Tibial artery (tissue), 4 donors: ENCODE measurements at regions not wholly inside any gene's neighbourhood (a gene's known extent, or its start where the extent isn't known, plus 50 kb on each side); places are given as distances from the start of the nearest gene placed in this dataset.

Source experiments
- DNase-seq, 2 donors: peaks; one replicate each; pipeline ENCODE4 v3.0.0-alpha.2; 2019
- H3K27ac ChIP-seq, 2 donors: fragments of 200-600 bp; sonication (generic) in 1 of 2; 1 replicate in 1 of 2; 2 replicates in 1 of 2; pipeline ENCODE4 v1.5.1; 2018 to 2019; ENCODE audit warnings: mild to moderate bottlenecking in 1 of 2
- H3K27me3 ChIP-seq, 2 donors: fragments of 200-600 bp; sonication (generic) in 1 of 2; one replicate each; pipeline versions ENCODE4 v1.5.1 to v1.6.0; 2016 to 2019
- H3K36me3 ChIP-seq, 3 donors: fragments of 200-600 bp; sonication (generic) in 2 of 3; one replicate each; pipeline ENCODE4 v1.5.1; 2016 to 2019; ENCODE audit warnings: mild to moderate bottlenecking in 2 of 3
- H3K4me1 ChIP-seq, 4 donors: fragments of 200-600 bp; sonication (generic) in 2 of 4; 1 replicate in 3 of 4; 2 replicates in 1 of 4; pipeline ENCODE4 v1.5.1; 2016 to 2019
- H3K4me3 ChIP-seq, 2 donors: fragments of 200-600 bp; sonication (generic) in 1 of 2; 1 replicate in 1 of 2; 2 replicates in 1 of 2; pipeline ENCODE4 v1.5.1; 2018 to 2019; ENCODE audit warnings: mild to moderate bottlenecking in 2 of 2
- H3K9me3 ChIP-seq, 3 donors: fragments of 200-600 bp; sonication (generic) in 1 of 3; one replicate each; pipeline ENCODE4 v1.5.1; 2016 to 2019
- intact Hi-C: fragments of 100-400 bp; cut with DNase I; formaldehyde crosslinking; loops from one replicate; pipeline ENCODE4 v1.15.0; 2023; ENCODE audit warnings: low total_unique reads
- TF ChIP-seq, protein P1 (sequence below), 2 experiments: fragments of 200-600 bp in 1 of 2; fragments of 450-650 bp in 1 of 2; IDR thresholded peaks; one replicate each; pipeline ENCODE4 v1.5.1; 2017 to 2019; ENCODE audit warnings: antibody characterized with exemption in 2 of 2, mild to moderate bottlenecking in 1 of 2, moderate library complexity in 1 of 2

DNA sequence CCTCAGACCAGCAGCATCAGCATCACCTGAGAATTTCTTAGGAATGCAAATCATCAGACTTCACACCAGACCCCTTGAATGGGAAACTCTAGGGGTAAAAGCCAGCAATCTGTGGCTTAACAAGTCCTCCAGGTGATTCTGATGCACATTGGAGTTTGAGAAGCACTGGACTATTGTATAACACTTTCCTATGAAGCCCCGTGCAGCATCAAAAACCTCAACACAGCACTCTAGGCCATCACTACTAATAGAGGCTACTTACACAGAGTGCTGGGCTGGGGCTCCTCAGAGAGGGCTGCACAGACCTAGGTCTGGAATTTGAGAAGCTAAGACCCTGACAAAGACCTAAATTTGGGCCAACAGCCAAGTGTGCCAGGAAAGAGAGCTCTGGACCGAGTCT is 95.7 kb upstream of the ARAP3 start:
- H3K27me3 ChIP-seq = no peaks in the 10 kb centered on the region
- intact Hi-C loops = no loop called here

DNA sequence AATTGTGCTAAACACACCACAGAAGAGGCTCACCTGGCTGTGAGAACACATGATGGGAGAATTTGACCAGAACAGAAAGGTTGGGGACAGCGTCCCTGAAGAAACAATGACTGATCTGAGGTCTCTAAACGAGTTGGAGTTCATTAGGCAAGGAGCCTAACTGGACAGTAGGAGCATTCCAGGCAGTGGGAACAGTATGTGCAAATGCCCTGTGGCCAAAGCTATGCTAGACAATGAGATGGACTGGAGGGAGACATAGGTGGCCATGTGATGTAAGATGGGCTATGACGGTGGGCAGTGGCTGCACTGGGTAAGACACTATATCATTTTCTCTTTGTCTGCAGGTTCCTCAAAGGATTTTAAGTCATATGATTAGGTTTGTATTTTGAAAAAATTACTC is 95.1 kb upstream of the ARAP3 start:
- Histone ChIP-seq H3K9me3 (no peaks in the 10 kb centered on the region), H3K36me3 (no peaks in the 10 kb centered on the region), H3K27ac (no peak overlapping the region), H3K4me3 (no peak overlapping the region), H3K4me1 (peaks cover 0 to 3% (median 0%) of the 10 kb centered on the region in 4 donors), H3K27me3 (no peaks in the 10 kb centered on the region)
- intact Hi-C loops = no loop called here
- TF ChIP-seq, protein P1, sequence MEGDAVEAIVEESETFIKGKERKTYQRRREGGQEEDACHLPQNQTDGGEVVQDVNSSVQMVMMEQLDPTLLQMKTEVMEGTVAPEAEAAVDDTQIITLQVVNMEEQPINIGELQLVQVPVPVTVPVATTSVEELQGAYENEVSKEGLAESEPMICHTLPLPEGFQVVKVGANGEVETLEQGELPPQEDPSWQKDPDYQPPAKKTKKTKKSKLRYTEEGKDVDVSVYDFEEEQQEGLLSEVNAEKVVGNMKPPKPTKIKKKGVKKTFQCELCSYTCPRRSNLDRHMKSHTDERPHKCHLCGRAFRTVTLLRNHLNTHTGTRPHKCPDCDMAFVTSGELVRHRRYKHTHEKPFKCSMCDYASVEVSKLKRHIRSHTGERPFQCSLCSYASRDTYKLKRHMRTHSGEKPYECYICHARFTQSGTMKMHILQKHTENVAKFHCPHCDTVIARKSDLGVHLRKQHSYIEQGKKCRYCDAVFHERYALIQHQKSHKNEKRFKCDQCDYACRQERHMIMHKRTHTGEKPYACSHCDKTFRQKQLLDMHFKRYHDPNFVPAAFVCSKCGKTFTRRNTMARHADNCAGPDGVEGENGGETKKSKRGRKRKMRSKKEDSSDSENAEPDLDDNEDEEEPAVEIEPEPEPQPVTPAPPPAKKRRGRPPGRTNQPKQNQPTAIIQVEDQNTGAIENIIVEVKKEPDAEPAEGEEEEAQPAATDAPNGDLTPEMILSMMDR (IDR thresholded peaks at IDR 0.05) = no peak
- DNase-seq = no peak

More for the DNA sequence above, 95.7 kb upstream of the ARAP3 start:
- Histone ChIP-seq H3K9me3 (no peaks in the 10 kb centered on the region), H3K36me3 (no peaks in the 10 kb centered on the region), H3K27ac (no peak overlapping the region), H3K4me3 (no peak overlapping the region), H3K4me1 (peaks cover 0 to 3% (median 0%) of the 10 kb centered on the region in 4 donors)
- TF ChIP-seq, protein P1 (IDR thresholded peaks at IDR 0.05) = no peak
- DNase-seq = no peak

DNA sequence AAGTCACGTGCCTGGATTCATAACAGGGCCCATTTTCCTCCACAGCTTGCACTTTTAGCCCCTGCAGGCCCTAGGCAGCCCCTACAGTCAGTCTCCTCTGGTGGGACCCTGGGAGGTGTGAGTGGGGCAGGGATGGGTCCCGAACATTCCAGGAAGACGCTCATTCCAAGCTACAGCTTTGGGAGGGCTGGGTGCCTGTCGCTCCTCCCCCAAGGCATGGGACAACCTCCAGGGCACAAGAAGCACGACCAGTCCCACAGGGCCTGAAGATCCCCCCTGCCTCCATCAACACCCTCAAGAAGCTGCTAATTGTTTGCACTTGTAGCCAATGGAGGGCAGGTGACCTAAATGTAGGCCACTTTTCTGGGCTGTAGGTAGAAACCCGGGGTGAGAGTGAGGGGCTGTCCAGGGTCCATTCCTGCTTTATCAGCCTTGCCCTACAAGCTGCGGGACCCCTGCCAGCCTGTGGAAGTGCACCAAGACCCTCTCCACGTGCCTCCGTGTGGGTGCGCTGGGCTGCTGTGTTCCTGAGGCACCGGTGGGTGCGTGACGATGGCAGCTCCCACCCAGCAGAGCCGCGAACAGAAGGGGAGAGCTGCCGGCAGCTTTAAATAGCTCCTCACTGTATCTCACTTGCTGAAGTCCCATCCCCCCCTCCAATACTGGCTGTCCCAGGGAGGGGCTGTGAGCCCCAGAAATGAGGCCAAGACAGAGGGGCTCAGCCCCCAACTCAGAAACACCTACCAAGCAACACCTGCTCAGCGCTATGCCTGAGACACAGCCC is 91.9 kb upstream of the ARAP3 start:
- Histone ChIP-seq H3K4me3 (no peak overlapping the region), H3K4me1 (no peaks in the 10 kb centered on the region), H3K9me3 (no peaks in the 10 kb centered on the region), H3K36me3 (no peaks in the 10 kb centered on the region), H3K27ac (no peak overlapping the region), H3K27me3 (no peaks in the 10 kb centered on the region)
- intact Hi-C loops = no loop called here
- TF ChIP-seq, protein P1 (IDR thresholded peaks at IDR 0.05) = no peak
- no peak for DNase-seq

DNA sequence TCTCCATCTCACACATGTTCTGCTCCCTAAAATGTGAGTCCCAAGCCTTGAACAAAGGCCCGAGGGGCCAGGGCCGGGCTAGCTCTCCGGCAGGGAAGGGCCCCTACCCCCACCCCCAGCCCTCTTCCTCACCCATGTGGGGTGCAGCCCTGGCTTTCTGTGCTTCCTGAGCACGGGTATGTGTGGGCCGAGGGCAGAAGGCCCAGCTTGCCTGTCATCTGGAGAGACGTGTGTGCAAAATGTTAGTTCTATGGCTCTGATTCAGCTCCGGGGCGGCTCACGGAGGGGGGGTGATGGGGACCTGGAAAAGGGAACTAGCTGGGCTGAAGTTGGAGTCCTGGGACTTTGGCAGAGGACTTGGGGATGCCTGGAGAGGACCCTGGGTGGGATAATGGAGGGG is 90.3 kb upstream of the ARAP3 start:
- intact Hi-C loops = no loop called here
- Histone ChIP-seq H3K4me3 (no peak overlapping the region), H3K9me3 (no peaks in the 10 kb centered on the region), H3K4me1 (no peaks in the 10 kb centered on the region), H3K27ac (no peak overlapping the region), H3K27me3 (no peaks in the 10 kb centered on the region), H3K36me3 (peaks cover 0 to 5% (median 0%) of the 10 kb centered on the region in 3 donors)
- TF ChIP-seq, protein P1 (IDR thresholded peaks at IDR 0.05) = no peak
- no peak for DNase-seq

DNA sequence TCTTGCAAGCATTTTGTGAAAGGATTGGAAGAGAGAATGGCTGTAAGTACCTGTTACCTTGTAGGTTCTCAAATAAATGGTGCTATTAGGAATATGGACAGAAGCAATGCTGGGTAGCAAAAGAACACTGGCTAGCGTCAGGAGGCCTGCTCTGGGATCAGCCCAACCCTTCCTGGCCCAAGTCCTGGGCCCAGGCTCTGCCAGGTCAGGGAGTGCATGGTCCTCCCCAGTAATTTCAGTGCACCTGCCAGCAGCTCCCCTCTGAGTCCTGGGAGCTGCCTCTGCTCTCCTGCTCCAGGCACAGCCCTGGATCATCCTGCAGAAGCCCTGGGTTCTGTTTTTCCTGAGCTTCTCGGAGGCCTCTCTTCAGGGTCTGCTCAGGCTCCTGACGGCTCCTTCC is 89.5 kb upstream of the ARAP3 start:
- Histone ChIP-seq H3K27me3 (no peaks in the 10 kb centered on the region), H3K36me3 (peaks cover 0 to 5% (median 0%) of the 10 kb centered on the region in 3 donors), H3K4me3 (no peak overlapping the region), H3K27ac (no peak overlapping the region), H3K9me3 (no peaks in the 10 kb centered on the region), H3K4me1 (no peaks in the 10 kb centered on the region)
- no peak for DNase-seq
- intact Hi-C loops = no loop called here
- TF ChIP-seq, protein P1 (IDR thresholded peaks at IDR 0.05) = no peak
